RWPE1 (cell line): ENCODE measurements at regions not wholly inside any gene's neighbourhood (a gene's known extent, or its start where the extent isn't known, plus 50 kb on each side); places are given as distances from the start of the nearest gene placed in this dataset.

Experiments
- CTCF ChIA-PET: fragments of 350-600 bp; sonication (Branson Sonifier 250); formaldehyde crosslinking; extraction: SDS; loops from one replicate; lab custom pipeline; 2021; lab: Yijun Ruan, JAX
- POLR2A ChIA-PET: fragments of 400-600 bp; formaldehyde crosslinking; extraction: SDS; loops from one replicate; lab custom pipeline; 2020; ENCODE audit warnings: antibody characterized with exemption; ENCODE audit not compliant: low non-redundant PET; lab: Yijun Ruan, JAX
- DNase-seq: peaks from one replicate; pipeline ENCODE4 v3.0.0; 2012; ENCODE audit warnings: low spot score
- H3K27ac ChIP-seq: fragments of 450-650 bp; 2 replicates; pipeline ENCODE4 v1.5.1; 2017
- CTCF ChIP-seq: fragments of 450-650 bp; conservative IDR thresholded peaks from 2 replicates; pipeline ENCODE4 v1.5.1; 2017; ENCODE audit warnings: low read depth, mild to moderate bottlenecking

DNA sequence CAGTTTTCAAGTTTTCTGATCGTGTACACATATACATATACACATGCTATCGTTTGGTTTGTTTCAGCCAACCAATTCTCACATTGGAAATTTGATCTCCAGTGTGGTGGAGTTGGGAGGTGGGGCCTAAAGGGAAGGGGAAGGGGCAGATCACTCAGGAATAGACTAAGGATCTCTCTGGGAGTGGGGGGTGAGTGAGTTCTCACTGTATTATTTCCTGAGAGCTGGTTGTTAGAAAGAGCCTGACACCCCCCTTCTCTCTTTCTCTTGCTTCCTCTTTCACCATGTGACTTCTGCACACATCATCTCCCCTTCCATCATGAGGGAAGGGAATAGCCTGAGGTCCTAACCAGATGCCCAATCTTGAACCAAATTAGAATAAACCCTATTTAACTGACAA lies 551.7 kb downstream of the MAT2B start:
- ChIA-PET CTCF (no interaction called here), POLR2A (no interaction called here)
- H3K27ac ChIP-seq: no peak overlapping the region
- no peak for TF ChIP-seq CTCF
- DNase-seq: no peak

DNA sequence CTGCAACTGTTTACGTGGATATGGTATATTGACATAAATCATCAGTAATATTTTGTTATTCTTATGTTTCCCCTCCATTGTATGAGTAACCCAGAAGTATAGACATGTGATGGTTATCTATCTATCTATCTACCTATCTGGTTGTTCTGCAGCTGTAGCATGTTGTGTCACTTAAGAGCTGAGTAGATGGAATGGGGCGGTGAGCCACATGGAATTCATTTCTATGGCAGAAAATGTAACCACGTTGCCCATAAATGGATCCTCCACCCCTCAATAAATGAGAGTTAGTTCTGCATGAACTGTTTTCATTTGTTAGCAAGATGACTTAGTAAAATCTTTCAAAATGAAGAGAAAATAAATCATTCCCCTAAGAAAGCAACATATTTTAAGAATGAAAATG lies 553.2 kb downstream of the MAT2B start:
- DNase-seq: no peak

DNA sequence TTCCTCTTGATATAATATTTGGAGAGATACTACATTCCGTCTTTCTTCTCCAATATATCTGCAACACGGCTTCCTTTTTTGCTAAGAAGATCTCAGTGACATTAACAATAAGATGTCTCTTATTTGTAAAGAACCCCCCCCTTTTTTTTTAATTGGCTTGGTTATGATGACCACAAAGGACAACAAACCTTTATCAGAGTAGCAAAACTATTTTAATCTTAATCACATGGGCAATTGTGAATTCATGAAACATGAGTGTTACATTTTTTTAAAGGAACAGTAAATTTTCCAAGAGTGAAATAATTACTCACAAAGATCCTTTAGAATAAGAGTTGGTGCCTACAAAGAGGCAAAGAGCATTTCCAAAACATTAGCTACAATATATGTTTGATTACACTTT lies 554.1 kb downstream of the MAT2B start:
- POLR2A ChIA-PET: no interaction called here
- CTCF ChIA-PET: interaction anchor here (0.6 kb wide), 2 partner anchors 38 to 398 kb away, joined by 3 to 4 read pairs; no protein-coding TSS in a partner anchor
- no peak for TF ChIP-seq CTCF
- H3K27ac ChIP-seq: no peak overlapping the region
- DNase-seq: no peak

More for the DNA sequence above, 553.2 kb downstream of the MAT2B start:
- no peak overlapping the region for H3K27ac ChIP-seq
- no peak for TF ChIP-seq CTCF
- CTCF ChIA-PET: no interaction called here
- POLR2A ChIA-PET: no interaction called here

GRCh38 chr5:164060786-164061355 lies 555.5 kb downstream of the MAT2B start:
- TF ChIP-seq CTCF: no peak
- ChIA-PET CTCF (no interaction called here), POLR2A (no interaction called here)

GRCh38 chr5:164062304-164062703 lies 556.9 kb downstream of the MAT2B start:
- ChIA-PET POLR2A (no interaction called here), CTCF (no interaction called here)
- no peak overlapping the region for H3K27ac ChIP-seq
- no peak for TF ChIP-seq CTCF
- DNase-seq: no peak

More at GRCh38 chr5:164060786-164061355, 555.5 kb downstream of the MAT2B start:
- no peak for DNase-seq
- no peak overlapping the region for H3K27ac ChIP-seq

GRCh38 chr5:164065266-164065665 lies 559.8 kb downstream of the MAT2B start:
- ChIA-PET CTCF (no interaction called here), POLR2A (no interaction called here)
- TF ChIP-seq CTCF: no peak
- H3K27ac ChIP-seq: no peak overlapping the region
- no peak for DNase-seq

GRCh38 chr5:164071671-164072070 lies 566.3 kb downstream of the MAT2B start:
- no peak for DNase-seq
- no peak overlapping the region for H3K27ac ChIP-seq
- no peak for TF ChIP-seq CTCF
- POLR2A ChIA-PET: no interaction called here
- CTCF ChIA-PET: no interaction called here
